Calu3 (cell line): ENCODE measurements at regions not wholly inside any gene's neighbourhood (a gene's known extent, or its start where the extent isn't known, plus 50 kb on each side); places are given as distances from the start of the nearest gene placed in this dataset.

Source experiments
- BruUV-seq: library from RNA; stranded (reverse); fragments of 400-500 nt; replicated peaks from 2 replicates; lab custom pipeline; 2021; lab: Mats Ljungman, UMichigan
- CTCF ChIA-PET: fragments of 300-600 bp; sonication (Branson Sonifier 250); formaldehyde crosslinking; loops from one replicate; lab custom pipeline; 2022; ENCODE audit warnings: antibody characterized with exemption; lab: Charles Lee
- DNase-seq: peaks from one replicate; pipeline ENCODE4 v3.0.0; 2022
- H3K27ac Mint-ChIP-seq: one replicate; pipeline ENCODE4 v1.8.0; 2022; ENCODE audit warnings: mixed read lengths; ENCODE audit not compliant: unreplicated experiment
- H3K27me3 Mint-ChIP-seq: one replicate; pipeline ENCODE4 v1.8.0; 2022; ENCODE audit warnings: mixed read lengths; ENCODE audit not compliant: unreplicated experiment
- H3K36me3 Mint-ChIP-seq: one replicate; pipeline ENCODE4 v1.8.0; 2022; ENCODE audit warnings: mild to moderate bottlenecking, moderate library complexity, mixed read lengths; ENCODE audit not compliant: insufficient read depth, unreplicated experiment
- H3K4me1 Mint-ChIP-seq: one replicate; pipeline ENCODE4 v1.8.0; 2022; ENCODE audit warnings: mild to moderate bottlenecking, low read depth, mixed read lengths; ENCODE audit not compliant: unreplicated experiment
- H3K4me3 Mint-ChIP-seq: one replicate; pipeline ENCODE4 v1.8.0; 2022; ENCODE audit warnings: mild to moderate bottlenecking, low read depth, moderate library complexity, mixed read lengths; ENCODE audit not compliant: unreplicated experiment
- H3K9me3 Mint-ChIP-seq: one replicate; pipeline ENCODE4 v1.8.0; 2022; ENCODE audit warnings: low read depth, mixed read lengths; ENCODE audit not compliant: unreplicated experiment
- intact Hi-C: fragments of 100-400 bp; cut with micrococcal nuclease; formaldehyde crosslinking; loops from one replicate; pipeline ENCODE4 v1.10.0; 2022; ENCODE audit not compliant: unreplicated experiment
- TF ChIP-seq, protein P1 (sequence below): fragments of 200-600 bp; IDR thresholded peaks from one replicate; pipeline ENCODE4 v1.8.0; 2022; ENCODE audit warnings: antibody characterized with exemption; ENCODE audit not compliant: unreplicated experiment

- H3K4me3 Mint-ChIP-seq: no peak overlapping the region
- intact Hi-C loops: no loop called here
These were observed 227.8 kb upstream of the CDH2 start for GRCh38 chr18:28404694-28405093.

GRCh38 chr18:28399781-28400362 is 222.9 kb upstream of the CDH2 start:
- Mint-ChIP-seq H3K27ac (no peak overlapping the region), H3K9me3 (peaks cover 3% of the 10 kb centered on the region), H3K4me3 (no peak overlapping the region), H3K36me3 (no peaks in the 10 kb centered on the region), H3K27me3 (no peaks in the 10 kb centered on the region), H3K4me1 (no peaks in the 10 kb centered on the region)
- intact Hi-C loops: no loop called here
- TF ChIP-seq, protein P1, sequence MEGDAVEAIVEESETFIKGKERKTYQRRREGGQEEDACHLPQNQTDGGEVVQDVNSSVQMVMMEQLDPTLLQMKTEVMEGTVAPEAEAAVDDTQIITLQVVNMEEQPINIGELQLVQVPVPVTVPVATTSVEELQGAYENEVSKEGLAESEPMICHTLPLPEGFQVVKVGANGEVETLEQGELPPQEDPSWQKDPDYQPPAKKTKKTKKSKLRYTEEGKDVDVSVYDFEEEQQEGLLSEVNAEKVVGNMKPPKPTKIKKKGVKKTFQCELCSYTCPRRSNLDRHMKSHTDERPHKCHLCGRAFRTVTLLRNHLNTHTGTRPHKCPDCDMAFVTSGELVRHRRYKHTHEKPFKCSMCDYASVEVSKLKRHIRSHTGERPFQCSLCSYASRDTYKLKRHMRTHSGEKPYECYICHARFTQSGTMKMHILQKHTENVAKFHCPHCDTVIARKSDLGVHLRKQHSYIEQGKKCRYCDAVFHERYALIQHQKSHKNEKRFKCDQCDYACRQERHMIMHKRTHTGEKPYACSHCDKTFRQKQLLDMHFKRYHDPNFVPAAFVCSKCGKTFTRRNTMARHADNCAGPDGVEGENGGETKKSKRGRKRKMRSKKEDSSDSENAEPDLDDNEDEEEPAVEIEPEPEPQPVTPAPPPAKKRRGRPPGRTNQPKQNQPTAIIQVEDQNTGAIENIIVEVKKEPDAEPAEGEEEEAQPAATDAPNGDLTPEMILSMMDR: no peak
- no TSS peak for BruUV-seq
- no peak for DNase-seq
- CTCF ChIA-PET: no interaction called here

More at GRCh38 chr18:28404694-28405093, 227.8 kb upstream of the CDH2 start:
- CTCF ChIA-PET: no interaction called here
- no peaks in the 10 kb centered on the region for H3K27me3 Mint-ChIP-seq
- H3K27ac Mint-ChIP-seq: no peak overlapping the region
- H3K4me1 Mint-ChIP-seq: no peaks in the 10 kb centered on the region
- no TSS peak for BruUV-seq
- DNase-seq: no peak
- H3K36me3 Mint-ChIP-seq: no peaks in the 10 kb centered on the region
- peaks cover 3% of the 10 kb centered on the region for H3K9me3 Mint-ChIP-seq
- TF ChIP-seq, protein P1: no peak

DNA sequence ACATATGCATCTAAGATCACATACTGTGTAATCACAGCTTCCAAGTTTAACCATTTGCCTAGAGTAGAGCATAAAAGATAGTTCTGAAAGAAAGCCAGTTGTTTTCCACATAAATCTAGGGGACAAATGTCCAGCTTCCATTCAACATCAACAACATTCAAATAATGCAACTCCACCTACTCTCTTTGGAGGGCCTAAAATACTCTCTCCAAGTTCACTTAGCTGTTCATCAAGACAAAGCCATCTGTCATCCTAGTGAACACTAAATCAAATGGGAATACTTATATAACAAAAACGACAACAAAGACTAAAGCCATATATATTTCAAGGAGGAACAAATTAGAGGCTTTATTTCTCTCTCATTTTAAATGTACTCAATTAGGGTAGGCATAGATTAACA is 221.5 kb upstream of the CDH2 start:
- H3K9me3 Mint-ChIP-seq: peaks cover 3% of the 10 kb centered on the region
- no peaks in the 10 kb centered on the region for H3K4me1 Mint-ChIP-seq
- intact Hi-C loops: no loop called here
- H3K27me3 Mint-ChIP-seq: no peaks in the 10 kb centered on the region
- no peak overlapping the region for H3K27ac Mint-ChIP-seq
- TF ChIP-seq, protein P1: no peak
- CTCF ChIA-PET: no interaction called here
- no TSS peak for BruUV-seq
- no peaks in the 10 kb centered on the region for H3K36me3 Mint-ChIP-seq
- H3K4me3 Mint-ChIP-seq: no peak overlapping the region
- no peak for DNase-seq

DNA sequence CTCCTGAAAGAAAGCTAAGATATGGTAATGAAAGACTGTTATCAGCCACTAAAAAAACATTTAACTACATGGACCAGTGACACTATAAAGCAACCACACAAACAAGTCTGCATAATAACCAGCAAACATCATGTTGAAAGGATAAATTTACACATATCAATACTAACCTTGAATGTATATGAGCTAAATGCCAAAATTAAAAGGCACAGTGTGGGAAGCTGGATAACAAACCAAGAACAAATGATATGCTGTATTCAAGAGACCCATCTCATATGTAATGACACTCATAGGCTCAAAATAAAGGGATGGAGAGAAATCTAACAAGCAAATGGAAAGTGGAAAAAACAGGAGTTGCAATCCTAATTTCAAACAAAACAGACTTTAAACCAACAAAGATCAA is 213.1 kb upstream of the CDH2 start:
- H3K36me3 Mint-ChIP-seq: no peaks in the 10 kb centered on the region
- no peak overlapping the region for H3K27ac Mint-ChIP-seq
- no peak overlapping the region for H3K4me3 Mint-ChIP-seq
- peaks cover 20% of the 10 kb centered on the region for H3K9me3 Mint-ChIP-seq
- CTCF ChIA-PET: no interaction called here
- intact Hi-C loops: no loop called here
- H3K27me3 Mint-ChIP-seq: peaks cover 12% of the 10 kb centered on the region
- DNase-seq: no peak
- TF ChIP-seq, protein P1: no peak
- no TSS peak for BruUV-seq
- no peaks in the 10 kb centered on the region for H3K4me1 Mint-ChIP-seq
